ENCODE measurements at regions not wholly inside any gene's neighbourhood (a gene's known extent, or its start where the extent isn't known, plus 50 kb on each side); places are given as distances from the start of the nearest gene placed in this dataset.
"Not testable (repeated sequence)": the region's sequence is repeated elsewhere in the genome, so short reads cannot be mapped to it uniquely, and the experiment has no call there.

DNA sequence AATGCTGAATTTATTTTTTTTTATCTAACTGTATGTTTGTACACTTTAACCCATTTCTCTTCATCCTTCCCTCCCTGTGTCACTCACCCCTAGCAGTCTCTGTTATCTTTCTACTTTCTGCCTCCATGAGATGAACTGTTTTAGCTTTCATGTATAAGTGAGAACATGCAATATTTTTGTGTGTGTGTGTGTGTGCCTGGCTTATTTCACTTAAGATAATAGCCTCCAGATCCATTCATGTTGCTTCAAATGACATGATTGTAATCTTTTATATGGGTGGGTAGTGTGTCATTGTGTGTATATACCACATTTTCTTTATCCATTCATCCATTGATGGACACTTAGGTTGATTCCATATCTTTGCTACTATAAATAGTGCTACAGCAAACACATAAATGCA, 1023.9 kb downstream of the TLE1 start:
- no peak overlapping the region for H3K9ac ChIP-seq (ENCODE audit: low read depth in 1 of 2, low read length in 2 of 2)
- H3K4me1 ChIP-seq (ENCODE audit: control insufficient read depth in 1 of 2, insufficient read depth in 2 of 2, low read length in 2 of 2): no peaks in the 10 kb centered on the region
- H3K36me3 ChIP-seq (ENCODE audit: control insufficient read depth in 1 of 2, insufficient read depth in 2 of 2, low read length in 2 of 2): no peaks in the 10 kb centered on the region
- H3K27me3 ChIP-seq (ENCODE audit: control insufficient read depth in 1 of 2, insufficient read depth in 2 of 2, low read length in 2 of 2): no peaks in the 10 kb centered on the region
- no peak overlapping the region for H3K27ac ChIP-seq (ENCODE audit: low read depth, low read length)
- H3K9me3 ChIP-seq (ENCODE audit: control insufficient read depth in 1 of 2, low read length in 2 of 2): peaks cover 5 to 10% of the 10 kb centered on the region in 2 donors
- no peak overlapping the region for H3K4me3 ChIP-seq (ENCODE audit: low read depth in 1 of 2, low read length in 2 of 2)

DNA sequence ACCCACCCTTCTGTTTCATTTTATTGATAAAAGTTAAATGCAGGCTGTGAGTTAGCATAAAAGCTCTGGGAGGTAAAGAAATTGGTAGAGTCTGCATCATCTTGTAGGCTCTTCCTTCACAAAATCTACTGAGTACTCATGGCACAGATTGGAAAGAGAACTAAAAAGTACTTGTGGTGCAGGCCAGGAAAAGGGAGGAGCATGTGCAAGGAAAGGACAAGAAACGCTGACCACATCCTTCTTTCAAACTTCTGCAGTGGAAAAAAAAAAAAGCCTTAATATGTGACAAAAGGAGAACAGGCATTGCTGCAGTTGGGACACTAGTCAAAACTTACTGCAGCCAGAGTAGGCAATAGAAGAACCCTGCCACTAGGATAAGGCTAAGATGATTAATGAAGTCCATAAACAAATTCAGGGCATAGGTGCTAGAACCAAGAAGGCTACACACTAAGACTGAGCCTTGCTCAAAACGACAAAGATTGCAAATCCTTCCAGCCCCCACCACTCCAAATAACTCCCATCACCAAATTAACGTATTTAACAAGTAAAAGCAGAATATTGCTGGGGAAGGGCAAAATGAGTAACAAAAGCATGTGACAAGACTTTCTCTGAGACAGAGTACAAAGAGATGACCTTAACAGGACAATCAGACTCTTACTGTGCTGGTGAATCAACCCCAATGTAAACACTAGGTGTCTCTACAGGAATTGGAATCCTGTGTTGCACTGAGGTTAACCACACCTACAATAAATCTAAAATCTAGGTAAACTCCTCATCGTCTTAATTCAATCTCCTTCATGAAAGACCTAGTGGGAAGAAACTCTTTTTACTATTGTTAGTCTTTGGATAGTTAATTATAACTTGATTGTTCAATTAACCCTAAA, 1024.8 kb downstream of the TLE1 start:
- H3K27me3 ChIP-seq (ENCODE audit: control insufficient read depth in 1 of 2, insufficient read depth in 2 of 2, low read length in 2 of 2): no peaks in the 10 kb centered on the region
- H3K4me1 ChIP-seq (ENCODE audit: control insufficient read depth in 1 of 2, insufficient read depth in 2 of 2, low read length in 2 of 2): no peaks in the 10 kb centered on the region
- no peak overlapping the region for H3K4me3 ChIP-seq (ENCODE audit: low read depth in 1 of 2, low read length in 2 of 2)
- no peak overlapping the region for H3K27ac ChIP-seq (ENCODE audit: low read depth, low read length)
- peaks cover 0 to 1% of the 10 kb centered on the region in 2 donors for H3K9me3 ChIP-seq (ENCODE audit: control insufficient read depth in 1 of 2, low read length in 2 of 2)
- no peaks in the 10 kb centered on the region for H3K36me3 ChIP-seq (ENCODE audit: control insufficient read depth in 1 of 2, insufficient read depth in 2 of 2, low read length in 2 of 2)
- H3K9ac ChIP-seq (ENCODE audit: low read depth in 1 of 2, low read length in 2 of 2): no peak overlapping the region

DNA sequence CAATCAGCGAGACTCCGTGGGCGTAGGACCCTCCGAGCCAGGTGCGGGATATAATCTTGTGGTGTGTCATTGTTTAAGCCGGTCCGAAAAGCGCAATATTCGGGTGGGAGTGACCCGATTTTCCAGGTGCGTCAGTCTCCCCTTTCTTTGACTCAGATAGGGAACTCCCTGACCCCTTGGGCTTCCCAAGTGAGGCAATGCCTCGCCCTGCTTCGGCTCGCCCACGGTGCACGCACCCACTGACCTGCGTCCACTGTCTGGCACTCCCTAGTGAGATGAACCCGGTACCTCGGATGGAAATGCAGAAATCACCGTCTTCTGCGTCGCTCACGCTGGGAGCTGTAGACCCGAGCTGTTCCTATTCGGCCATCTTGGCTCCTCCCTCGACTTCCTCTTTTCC, 1029.6 kb downstream of the TLE1 start:
- not testable (repeated sequence) for H3K36me3 ChIP-seq (ENCODE audit: control insufficient read depth in 1 of 2, insufficient read depth in 2 of 2, low read length in 2 of 2); H3K9me3 ChIP-seq (ENCODE audit: control insufficient read depth in 1 of 2, low read length in 2 of 2); H3K4me3 ChIP-seq (ENCODE audit: low read depth in 1 of 2, low read length in 2 of 2); H3K27me3 ChIP-seq (ENCODE audit: control insufficient read depth in 1 of 2, insufficient read depth in 2 of 2, low read length in 2 of 2); H3K27ac ChIP-seq (ENCODE audit: low read depth, low read length); H3K9ac ChIP-seq (ENCODE audit: low read depth in 1 of 2, low read length in 2 of 2); H3K4me1 ChIP-seq (ENCODE audit: control insufficient read depth in 1 of 2, insufficient read depth in 2 of 2, low read length in 2 of 2)

DNA sequence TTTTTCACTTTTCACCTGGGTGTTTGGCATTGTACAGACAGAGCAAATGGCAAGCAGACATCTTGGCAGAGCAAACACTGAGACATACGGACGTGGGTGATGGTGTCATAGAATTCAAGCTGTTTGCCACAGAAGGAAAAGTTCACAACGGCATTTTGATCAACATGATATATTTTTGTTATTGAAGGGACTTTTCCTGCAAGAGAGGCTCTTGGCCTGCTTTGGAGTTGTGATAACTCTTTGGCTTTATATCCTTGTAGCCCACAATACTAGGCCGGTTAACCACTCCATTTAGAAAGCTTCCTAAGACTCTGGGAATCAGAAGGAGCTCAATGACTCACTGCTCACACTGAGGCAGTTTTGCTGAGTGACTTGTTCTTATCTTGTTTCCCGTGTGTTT, 1038.3 kb downstream of the TLE1 start:
- Histone ChIP-seq H3K27me3 (ENCODE audit: control insufficient read depth in 1 of 2, insufficient read depth in 2 of 2, low read length in 2 of 2) (no peaks in the 10 kb centered on the region), H3K4me3 (ENCODE audit: low read depth in 1 of 2, low read length in 2 of 2) (no peak overlapping the region), H3K36me3 (ENCODE audit: control insufficient read depth in 1 of 2, insufficient read depth in 2 of 2, low read length in 2 of 2) (no peaks in the 10 kb centered on the region), H3K27ac (ENCODE audit: low read depth, low read length) (no peak overlapping the region), H3K9me3 (ENCODE audit: control insufficient read depth in 1 of 2, low read length in 2 of 2) (no peaks in the 10 kb centered on the region), H3K9ac (ENCODE audit: low read depth in 1 of 2, low read length in 2 of 2) (no peak overlapping the region), H3K4me1 (ENCODE audit: control insufficient read depth in 1 of 2, insufficient read depth in 2 of 2, low read length in 2 of 2) (no peaks in the 10 kb centered on the region)

DNA sequence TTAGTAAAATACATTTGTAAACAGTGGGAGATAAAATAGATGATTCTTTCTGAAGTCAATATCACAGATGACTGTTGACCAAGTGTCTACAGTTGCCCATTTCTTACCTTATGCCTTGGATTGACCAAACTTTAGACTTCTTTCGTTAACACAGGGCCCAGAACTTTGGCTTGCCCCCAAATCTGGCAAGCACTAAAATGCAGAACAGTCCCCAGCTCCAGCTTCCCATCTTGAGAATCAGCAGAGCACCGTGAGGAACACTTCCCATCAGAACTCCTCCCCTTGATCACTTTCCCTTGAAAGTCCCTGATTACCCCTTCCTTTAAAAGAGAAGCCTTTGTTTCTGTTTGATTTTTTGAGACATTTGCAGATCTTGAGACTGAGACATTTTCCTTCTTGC, 1039.9 kb downstream of the TLE1 start:
- Histone ChIP-seq H3K9me3 (ENCODE audit: control insufficient read depth in 1 of 2, low read length in 2 of 2) (no peaks in the 10 kb centered on the region), H3K27ac (ENCODE audit: low read depth, low read length) (no peak overlapping the region), H3K4me3 (ENCODE audit: low read depth in 1 of 2, low read length in 2 of 2) (no peak overlapping the region), H3K4me1 (ENCODE audit: control insufficient read depth in 1 of 2, insufficient read depth in 2 of 2, low read length in 2 of 2) (no peaks in the 10 kb centered on the region), H3K9ac (ENCODE audit: low read depth in 1 of 2, low read length in 2 of 2) (no peak overlapping the region), H3K36me3 (ENCODE audit: control insufficient read depth in 1 of 2, insufficient read depth in 2 of 2, low read length in 2 of 2) (no peaks in the 10 kb centered on the region), H3K27me3 (ENCODE audit: control insufficient read depth in 1 of 2, insufficient read depth in 2 of 2, low read length in 2 of 2) (no peaks in the 10 kb centered on the region)

DNA sequence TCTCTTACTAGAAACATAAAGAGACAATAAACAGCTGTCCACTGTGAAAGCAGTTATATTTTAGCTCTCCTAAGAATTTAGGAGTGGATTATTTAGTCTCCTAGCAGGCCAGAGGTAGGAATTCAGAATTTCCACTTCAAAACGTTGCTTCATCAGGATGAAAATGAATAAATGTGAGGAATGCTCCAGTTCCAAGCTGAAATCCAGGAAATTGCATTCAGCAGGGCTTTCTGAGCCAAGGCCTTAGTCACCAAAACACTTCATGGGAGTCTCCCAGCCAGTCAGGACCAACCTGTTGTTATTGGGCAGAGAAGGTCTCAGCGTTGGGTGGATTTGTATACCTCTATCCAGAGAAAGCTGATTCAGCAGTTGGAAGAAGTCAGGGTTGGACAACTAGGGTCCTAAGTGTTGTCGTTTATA, 1040.3 kb downstream of the TLE1 start:
- no peak overlapping the region for H3K27ac ChIP-seq (ENCODE audit: low read depth, low read length)
- no peaks in the 10 kb centered on the region for H3K36me3 ChIP-seq (ENCODE audit: control insufficient read depth in 1 of 2, insufficient read depth in 2 of 2, low read length in 2 of 2)

DNA sequence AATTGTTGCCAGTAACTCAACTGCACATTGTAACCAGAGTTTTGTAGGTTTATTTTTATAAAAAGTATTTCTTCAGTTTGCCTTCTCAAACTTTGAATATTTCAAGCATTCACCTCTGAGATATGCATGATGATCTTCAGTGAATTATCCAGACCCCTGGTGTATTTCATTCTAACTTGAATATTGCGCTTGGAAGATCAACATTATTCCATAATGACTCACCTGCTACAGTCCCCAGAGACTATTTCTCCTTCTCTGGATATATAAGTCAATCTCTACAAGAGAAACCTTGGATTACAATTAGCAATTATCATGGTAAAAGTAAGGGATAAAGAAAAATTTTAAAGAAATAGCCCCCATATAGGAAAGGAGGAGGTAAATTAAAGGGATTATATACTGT, 1041.0 kb downstream of the TLE1 start:
- H3K9ac ChIP-seq (ENCODE audit: low read depth in 1 of 2, low read length in 2 of 2): no peak overlapping the region
- no peaks in the 10 kb centered on the region for H3K27me3 ChIP-seq (ENCODE audit: control insufficient read depth in 1 of 2, insufficient read depth in 2 of 2, low read length in 2 of 2)
- no peak overlapping the region for H3K4me3 ChIP-seq (ENCODE audit: low read depth in 1 of 2, low read length in 2 of 2)
- peaks cover 0 to 3% of the 10 kb centered on the region in 2 donors for H3K9me3 ChIP-seq (ENCODE audit: control insufficient read depth in 1 of 2, low read length in 2 of 2)
- H3K27ac ChIP-seq (ENCODE audit: low read depth, low read length): no peak overlapping the region
- H3K36me3 ChIP-seq (ENCODE audit: control insufficient read depth in 1 of 2, insufficient read depth in 2 of 2, low read length in 2 of 2): no peaks in the 10 kb centered on the region
- no peaks in the 10 kb centered on the region for H3K4me1 ChIP-seq (ENCODE audit: control insufficient read depth in 1 of 2, insufficient read depth in 2 of 2, low read length in 2 of 2)

More for the DNA sequence above, 1040.3 kb downstream of the TLE1 start:
- Histone ChIP-seq H3K9ac (ENCODE audit: low read depth in 1 of 2, low read length in 2 of 2) (no peak overlapping the region), H3K4me3 (ENCODE audit: low read depth in 1 of 2, low read length in 2 of 2) (no peak overlapping the region), H3K9me3 (ENCODE audit: control insufficient read depth in 1 of 2, low read length in 2 of 2) (peaks cover 0 to 1% of the 10 kb centered on the region in 2 donors), H3K27me3 (ENCODE audit: control insufficient read depth in 1 of 2, insufficient read depth in 2 of 2, low read length in 2 of 2) (no peaks in the 10 kb centered on the region), H3K4me1 (ENCODE audit: control insufficient read depth in 1 of 2, insufficient read depth in 2 of 2, low read length in 2 of 2) (no peaks in the 10 kb centered on the region)

DNA sequence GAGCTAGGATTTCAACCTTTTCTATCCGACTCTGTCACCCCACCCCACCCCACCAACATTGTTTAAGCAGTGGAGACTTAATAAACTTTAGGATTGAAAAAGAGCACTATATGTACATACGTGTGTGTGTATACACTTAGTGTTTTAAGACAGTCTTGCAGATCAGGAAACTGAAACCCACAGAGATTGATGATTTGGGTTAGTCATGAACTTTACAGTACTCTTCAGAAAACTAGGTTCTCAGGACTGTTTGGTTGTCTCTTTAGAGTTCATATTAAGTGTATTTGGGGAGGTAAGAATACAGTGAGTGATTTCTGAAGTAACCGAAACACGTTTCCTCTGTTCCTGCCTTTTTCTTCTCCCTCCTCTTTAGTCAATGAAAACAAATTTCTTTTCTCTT, 1043.1 kb downstream of the TLE1 start:
- Histone ChIP-seq H3K36me3 (ENCODE audit: control insufficient read depth in 1 of 2, insufficient read depth in 2 of 2, low read length in 2 of 2) (no peaks in the 10 kb centered on the region), H3K27ac (ENCODE audit: low read depth, low read length) (no peak overlapping the region), H3K9ac (ENCODE audit: low read depth in 1 of 2, low read length in 2 of 2) (no peak overlapping the region), H3K27me3 (ENCODE audit: control insufficient read depth in 1 of 2, insufficient read depth in 2 of 2, low read length in 2 of 2) (no peaks in the 10 kb centered on the region), H3K4me3 (ENCODE audit: low read depth in 1 of 2, low read length in 2 of 2) (no peak overlapping the region), H3K9me3 (ENCODE audit: control insufficient read depth in 1 of 2, low read length in 2 of 2) (peaks cover 0 to 10% of the 10 kb centered on the region in 2 donors), H3K4me1 (ENCODE audit: control insufficient read depth in 1 of 2, insufficient read depth in 2 of 2, low read length in 2 of 2) (no peaks in the 10 kb centered on the region)

DNA sequence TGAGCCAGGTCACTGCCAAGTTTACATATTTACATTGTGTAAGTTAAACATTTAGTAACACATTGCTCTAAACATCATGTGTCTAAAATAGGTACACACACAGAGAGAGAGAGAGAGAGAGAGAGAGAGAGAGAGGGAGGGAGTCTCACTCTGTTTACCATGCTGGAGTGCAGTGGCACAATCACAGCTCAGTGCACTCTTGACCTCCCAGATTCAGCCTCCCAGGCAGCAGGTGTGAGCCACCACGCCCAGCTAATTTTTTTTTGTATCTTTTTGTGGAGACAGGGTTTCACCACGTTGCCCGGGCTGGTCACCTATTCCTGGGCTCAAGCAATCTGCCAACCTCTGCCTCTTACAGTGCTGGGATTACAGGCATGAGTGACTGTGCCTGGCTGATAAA, 1045.3 kb downstream of the TLE1 start:
- H3K9me3 ChIP-seq (ENCODE audit: control insufficient read depth in 1 of 2, low read length in 2 of 2): peaks cover 0 to 12% of the 10 kb centered on the region in 2 donors
- no peak overlapping the region for H3K4me3 ChIP-seq (ENCODE audit: low read depth in 1 of 2, low read length in 2 of 2)
- no peaks in the 10 kb centered on the region for H3K27me3 ChIP-seq (ENCODE audit: control insufficient read depth in 1 of 2, insufficient read depth in 2 of 2, low read length in 2 of 2)
- no peaks in the 10 kb centered on the region for H3K4me1 ChIP-seq (ENCODE audit: control insufficient read depth in 1 of 2, insufficient read depth in 2 of 2, low read length in 2 of 2)
- no peaks in the 10 kb centered on the region for H3K36me3 ChIP-seq (ENCODE audit: control insufficient read depth in 1 of 2, insufficient read depth in 2 of 2, low read length in 2 of 2)
- no peak overlapping the region for H3K9ac ChIP-seq (ENCODE audit: low read depth in 1 of 2, low read length in 2 of 2)
- H3K27ac ChIP-seq (ENCODE audit: low read depth, low read length): no peak overlapping the region

DNA sequence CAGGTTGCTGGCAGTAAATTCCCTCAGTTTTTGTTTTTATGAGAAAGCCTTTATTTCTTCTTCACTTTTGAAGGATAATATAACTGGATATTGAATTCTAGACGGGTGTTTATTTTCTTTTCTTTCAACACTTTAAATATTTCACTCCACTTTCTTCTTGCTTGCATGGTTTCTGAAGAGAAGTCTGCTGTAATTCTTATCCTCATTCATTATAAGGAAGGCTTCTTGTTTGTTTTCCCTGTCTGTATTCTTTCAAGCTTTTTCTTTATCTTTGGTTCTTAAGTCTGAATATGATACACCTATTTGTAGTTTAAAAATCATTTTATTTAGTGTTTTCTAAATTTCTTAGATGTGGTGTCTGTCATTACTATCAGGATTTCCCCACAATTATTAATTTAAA, 1054.3 kb downstream of the TLE1 start:
- H3K27me3 ChIP-seq (ENCODE audit: control insufficient read depth in 1 of 2, insufficient read depth in 2 of 2, low read length in 2 of 2): no peaks in the 10 kb centered on the region
- no peak overlapping the region for H3K4me3 ChIP-seq (ENCODE audit: low read depth in 1 of 2, low read length in 2 of 2)
- no peak overlapping the region for H3K27ac ChIP-seq (ENCODE audit: low read depth, low read length)
- H3K9ac ChIP-seq (ENCODE audit: low read depth in 1 of 2, low read length in 2 of 2): no peak overlapping the region
- no peaks in the 10 kb centered on the region for H3K4me1 ChIP-seq (ENCODE audit: control insufficient read depth in 1 of 2, insufficient read depth in 2 of 2, low read length in 2 of 2)
- no peaks in the 10 kb centered on the region for H3K36me3 ChIP-seq (ENCODE audit: control insufficient read depth in 1 of 2, insufficient read depth in 2 of 2, low read length in 2 of 2)
- H3K9me3 ChIP-seq (ENCODE audit: control insufficient read depth in 1 of 2, low read length in 2 of 2): peaks cover 0 to 13% of the 10 kb centered on the region in 2 donors
